NCI-H187 (cell line): ENCODE measurements at regions not wholly inside any gene's neighbourhood (a gene's known extent, or its start where the extent isn't known, plus 50 kb on each side); places are given as distances from the start of the nearest gene placed in this dataset.
"Not testable (repeated sequence)": the region's sequence is repeated elsewhere in the genome, so short reads cannot be mapped to it uniquely, and the experiment has no call there.

Experiments
- DNase-seq, 2 experiments: peaks; one replicate each; lab custom pipeline; 2025; lab: John Stamatoyannopoulos, UW

GRCh38 chr7:155397758-155398714, 59.9 kb upstream of the EN2 start:
- not testable (repeated sequence) for DNase-seq

GRCh38 chr7:155398944-155399343, 59.0 kb upstream of the EN2 start:
- no peak for DNase-seq

GRCh38 chr7:155399577-155399976, 58.4 kb upstream of the EN2 start:
- DNase-seq: no peak

GRCh38 chr7:155401231-155401630, 56.7 kb upstream of the EN2 start:
- no peak for DNase-seq

GRCh38 chr7:155401884-155402283, 56.0 kb upstream of the EN2 start:
- no peak for DNase-seq

- no peak for DNase-seq
These were observed 55.0 kb upstream of the EN2 start for GRCh38 chr7:155402941-155403340.

GRCh38 chr7:155404976-155405375, 53.0 kb upstream of the EN2 start:
- DNase-seq: no peak

- no peak for DNase-seq
These were observed 52.3 kb upstream of the EN2 start for GRCh38 chr7:155405399-155406318.

GRCh38 chr7:155407799-155408198, 50.1 kb upstream of the EN2 start:
- DNase-seq: no peak
